ENCODE measurements at regions not wholly inside any gene's neighbourhood (a gene's known extent, or its start where the extent isn't known, plus 50 kb on each side); places are given as distances from the start of the nearest gene placed in this dataset.

- TF ChIP-seq POLR2A (IDR thresholded peaks at IDR 0.05) = no peak
- no peak for TF ChIP-seq CTCF (IDR thresholded peaks at IDR 0.05)
These were observed 399.7 kb upstream of the ONECUT1 start for GRCh38 chr15:53189860-53190259.
